GM12874 (cell line): ENCODE measurements at regions not wholly inside any gene's neighbourhood (a gene's known extent, or its start where the extent isn't known, plus 50 kb on each side); places are given as distances from the start of the nearest gene placed in this dataset.

Source experiments
- CTCF ChIP-seq: IDR thresholded peaks from 2 replicates; pipeline ENCODE4 v1.5.1; 2011; ENCODE audit warnings: low read depth, mild to moderate bottlenecking, control low read depth, low read length, moderate library complexity; ENCODE audit not compliant: insufficient read depth

GRCh38 chr2:8389431-8390108 lies 292.3 kb upstream of the ID2 start:
- TF ChIP-seq CTCF, result no peak

DNA sequence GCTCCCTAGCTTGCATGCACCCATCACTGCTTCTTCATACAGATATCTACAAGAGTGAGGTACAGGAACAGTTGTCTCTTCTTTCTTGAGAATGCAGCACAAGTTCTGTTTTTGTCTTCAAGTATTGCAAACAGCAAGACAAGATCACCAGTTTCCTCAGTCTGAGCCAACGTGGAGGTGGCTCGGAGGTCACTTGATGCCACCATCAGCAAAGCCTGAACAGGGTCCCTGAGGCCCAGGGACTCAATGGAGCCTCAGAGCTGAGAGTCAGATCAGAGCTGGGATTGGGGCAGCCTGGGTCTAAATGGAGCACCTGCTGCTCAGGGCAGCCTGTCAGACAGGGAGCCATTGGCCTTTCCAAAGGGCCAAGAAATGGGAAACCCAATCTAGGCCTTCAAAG lies 290.7 kb upstream of the ID2 start:
- TF ChIP-seq CTCF, result no peak

- no peak for TF ChIP-seq CTCF
These were observed 290.3 kb upstream of the ID2 start for GRCh38 chr2:8391584-8391983.

DNA sequence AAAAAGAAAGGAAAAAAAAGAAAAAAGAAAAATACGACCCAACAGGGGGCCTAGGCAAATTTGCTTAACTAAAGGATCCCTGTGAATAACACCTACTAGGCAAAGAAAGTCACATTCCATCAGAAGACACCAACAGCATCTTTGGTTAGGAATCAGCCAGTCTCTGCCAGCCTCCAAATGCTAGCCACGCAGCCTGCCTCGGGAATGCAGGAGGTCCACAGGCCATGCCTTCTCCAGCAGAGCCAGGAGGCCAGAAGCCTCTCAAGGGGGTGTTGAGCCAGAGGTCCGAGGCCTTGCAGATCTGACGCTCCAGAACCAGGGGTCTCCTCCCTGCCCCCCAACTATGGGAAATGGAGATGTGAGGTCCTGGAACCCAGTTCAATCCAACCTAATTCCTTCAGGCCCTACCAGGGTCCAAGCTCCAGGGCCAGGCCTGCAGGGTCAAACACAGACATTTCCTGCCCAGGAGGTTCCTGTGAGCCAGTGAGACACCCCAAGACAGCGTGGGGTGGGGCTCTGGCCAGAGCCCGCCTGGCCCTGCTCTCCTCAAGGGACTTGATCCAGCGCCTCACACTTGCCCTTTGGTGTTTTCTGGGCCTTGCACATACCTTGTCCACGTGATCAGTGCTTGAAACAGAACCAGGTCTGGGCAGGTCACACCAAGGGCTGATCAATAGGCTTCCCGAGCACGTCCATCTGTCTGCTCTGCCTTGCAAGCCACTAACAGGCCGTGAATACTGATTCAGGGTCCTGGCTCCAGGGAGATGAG lies 289.6 kb upstream of the ID2 start:
- no peak for TF ChIP-seq CTCF

- no peak for TF ChIP-seq CTCF
These were observed 288.4 kb upstream of the ID2 start for GRCh38 chr2:8393506-8393905.

GRCh38 chr2:8394131-8394530 lies 287.7 kb upstream of the ID2 start:
- TF ChIP-seq CTCF, result no peak

- no peak for TF ChIP-seq CTCF
These were observed 287.1 kb upstream of the ID2 start for GRCh38 chr2:8394569-8395359.
